HepG2 (cell line): ENCODE measurements at regions not wholly inside any gene's neighbourhood (a gene's known extent, or its start where the extent isn't known, plus 50 kb on each side); places are given as distances from the start of the nearest gene placed in this dataset.

Experiments
- POLR2A ChIP-seq, 2 experiments: IDR thresholded peaks; 2 replicates each; pipeline ENCODE4 v1.6.1; 2011; ENCODE audit warnings: low read depth in 2 of 2, low read length in 2 of 2, mild to moderate bottlenecking in 1 of 2, moderate library complexity in 1 of 2; ENCODE audit not compliant: insufficient read depth in 1 of 2
- TCF7L2 ChIP-seq: IDR thresholded peaks from 2 replicates; pipeline ENCODE4 v1.6.1; 2011; ENCODE audit warnings: mild to moderate bottlenecking, low read depth, low read length, moderate library complexity
- ZNF263 ChIP-seq: sonication (generic); formaldehyde crosslinking; IDR thresholded peaks from 2 replicates; pipeline ENCODE4 v1.4.0; 2020; ENCODE audit warnings: missing genetic modification reagents
- ZNF274 ChIP-seq: sonication (generic); formaldehyde crosslinking; IDR thresholded peaks from 2 replicates; pipeline ENCODE4 v1.5.1; 2020; ENCODE audit warnings: mild to moderate bottlenecking, missing genetic modification reagents
- ZNF768 ChIP-seq: sonication (generic); formaldehyde crosslinking; IDR thresholded peaks from 2 replicates; pipeline ENCODE4 v1.4.0; 2020; ENCODE audit warnings: missing genetic modification reagents

GRCh38 chr10:3364768-3365480 lies 192.3 kb upstream of the PITRM1 start:
- TF ChIP-seq TCF7L2, result no peak
- TF ChIP-seq POLR2A (IDR thresholded peaks at IDR 0.05; ENCODE audit: insufficient read depth in 1 of 2, low read depth in 2 of 2, low read length in 2 of 2), result no peak
- no peak for TF ChIP-seq ZNF768 (CRISPR knock-in tag)
- TF ChIP-seq ZNF263 (CRISPR knock-in tag), result no peak
- TF ChIP-seq ZNF274 (CRISPR knock-in tag), result no peak
